ENCODE measurements at regions not wholly inside any gene's neighbourhood (a gene's known extent, or its start where the extent isn't known, plus 50 kb on each side); places are given as distances from the start of the nearest gene placed in this dataset.

- 63% methylated on average over 3 of the region's 3 CpGs for WGBS (ENCODE audit: insufficient coverage, low coverage, low lambda C conversion rate, missing lambda C conversion rate)
- no peaks in the 10 kb centered on the region for H3K4me1 ChIP-seq
- no peaks in the 10 kb centered on the region for H3K36me3 ChIP-seq
- no peaks in the 10 kb centered on the region for H3K27me3 ChIP-seq
- DNase-seq = no peak
- ATAC-seq = no peak
- intact Hi-C loops (cut with DNase I) = no loop called here
- H3K4me3 ChIP-seq = no peak overlapping the region
- H3K9me3 ChIP-seq = no peaks in the 10 kb centered on the region
- TF ChIP-seq CTCF (IDR thresholded peaks at IDR 0.05) (no peak), POLR2A (IDR thresholded peaks at IDR 0.05) (no peak)
- no peak overlapping the region for H3K27ac ChIP-seq
These were observed 170.5 kb upstream of the ADO start for GRCh38 chr10:62633976-62634375.

- no peak overlapping the region for H3K27ac ChIP-seq
- ATAC-seq = no peak
- intact Hi-C loops (cut with DNase I) = no loop called here
These were observed 169.9 kb upstream of the ADO start for GRCh38 chr10:62634576-62634975.

DNA sequence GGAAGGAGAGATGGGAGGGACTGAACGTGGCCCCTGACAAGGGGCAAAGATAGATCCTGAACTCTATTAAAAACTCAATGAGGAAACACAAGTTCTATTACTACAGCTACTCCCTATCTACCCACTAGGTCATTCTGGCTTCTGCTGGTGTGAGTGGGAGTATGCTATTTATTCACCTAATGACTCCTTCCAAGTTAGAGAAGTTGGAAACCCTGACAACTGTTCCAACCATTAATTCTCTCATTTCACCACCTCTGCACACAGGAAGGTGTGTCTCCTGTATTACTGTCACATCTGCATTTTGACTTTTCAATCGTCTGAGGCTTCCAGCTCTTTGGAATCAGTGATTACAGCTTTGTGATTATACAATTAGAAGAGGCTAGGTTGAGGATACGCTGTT is 169.4 kb upstream of the ADO start:
- Histone ChIP-seq H3K4me1 (no peaks in the 10 kb centered on the region), H3K27ac (no peak overlapping the region), H3K9me3 (no peaks in the 10 kb centered on the region), H3K4me3 (no peak overlapping the region), H3K27me3 (no peaks in the 10 kb centered on the region), H3K36me3 (no peaks in the 10 kb centered on the region)
- TF ChIP-seq CTCF (IDR thresholded peaks at IDR 0.05) = no peak
- no peak for TF ChIP-seq POLR2A (IDR thresholded peaks at IDR 0.05)
- ATAC-seq (no peak), DNase-seq (no peak)
- intact Hi-C loops (cut with DNase I) = no loop called here
- 50% methylated on average over 3 of the region's 3 CpGs for WGBS (ENCODE audit: insufficient coverage, low coverage, low lambda C conversion rate, missing lambda C conversion rate)

More at GRCh38 chr10:62634576-62634975, 169.9 kb upstream of the ADO start:
- DNase-seq = no peak
- H3K4me3 ChIP-seq = no peak overlapping the region
- WGBS (ENCODE audit: insufficient coverage, low coverage, low lambda C conversion rate, missing lambda C conversion rate) = 15% methylated on average over 2 of the region's 2 CpGs
- H3K27me3 ChIP-seq = no peaks in the 10 kb centered on the region
- TF ChIP-seq POLR2A (IDR thresholded peaks at IDR 0.05) (no peak), CTCF (IDR thresholded peaks at IDR 0.05) (no peak)
- H3K36me3 ChIP-seq = no peaks in the 10 kb centered on the region
- H3K4me1 ChIP-seq = no peaks in the 10 kb centered on the region
- H3K9me3 ChIP-seq = no peaks in the 10 kb centered on the region

DNA sequence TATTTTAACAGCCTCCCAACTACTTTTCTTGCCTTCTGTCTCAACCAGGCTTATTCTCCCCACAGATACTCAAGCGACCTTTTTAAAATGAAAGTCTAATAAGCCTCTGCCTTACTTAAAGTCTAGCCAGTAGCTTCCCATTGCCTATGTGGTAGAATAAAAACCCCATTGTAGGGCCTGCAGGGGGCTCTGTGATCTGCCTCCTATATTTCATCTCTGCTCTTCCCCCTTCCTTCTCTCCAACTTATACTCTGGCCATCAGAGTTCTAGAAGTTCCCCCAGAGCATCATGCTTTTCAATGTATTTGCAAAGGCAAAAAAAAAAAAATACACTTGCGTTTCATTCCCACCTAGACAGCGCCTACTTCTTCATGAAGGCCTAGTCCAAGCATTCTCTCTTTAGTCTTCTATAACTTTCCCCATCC is 167.7 kb upstream of the ADO start:
- Histone ChIP-seq H3K4me3 (no peak overlapping the region), H3K36me3 (no peaks in the 10 kb centered on the region), H3K27me3 (no peaks in the 10 kb centered on the region), H3K27ac (peak overlapping the region in 1 of 3 donors; percentile 75), H3K4me1 (no peaks in the 10 kb centered on the region), H3K9me3 (no peaks in the 10 kb centered on the region)
- TF ChIP-seq POLR2A (IDR thresholded peaks at IDR 0.05) (no peak), CTCF (IDR thresholded peaks at IDR 0.05) (no peak)
- no peak for DNase-seq
- ATAC-seq = no peak
- intact Hi-C loops (cut with DNase I) = no loop called here
- 33% methylated on average over 3 of the region's 3 CpGs for WGBS (ENCODE audit: insufficient coverage, low coverage, low lambda C conversion rate, missing lambda C conversion rate)

Data from right lobe of liver (tissue), 6 donors.